PFSK-1 (cell line): ENCODE measurements at regions not wholly inside any gene's neighbourhood (a gene's known extent, or its start where the extent isn't known, plus 50 kb on each side); places are given as distances from the start of the nearest gene placed in this dataset.

Experiments
- FOXP2 ChIP-seq: optimal IDR thresholded peaks from 2 replicates; pipeline ENCODE3; 2011; ENCODE audit warnings: borderline replicate concordance, control low read depth, inconsistent platforms; ENCODE audit not compliant: insufficient read depth; ENCODE audit errors: extremely low read length, extremely low read depth
- POLR2AphosphoS5 ChIP-seq: IDR thresholded peaks from 2 replicates; pipeline ENCODE4 v1.6.1; 2012; ENCODE audit warnings: low read depth, mild to moderate bottlenecking, control low read depth, low read length, moderate library complexity
- SIN3A ChIP-seq: IDR thresholded peaks from 2 replicates; pipeline ENCODE4 v1.6.1; 2012; ENCODE audit warnings: mild to moderate bottlenecking, low read length, moderate library complexity, borderline replicate concordance; ENCODE audit not compliant: insufficient read depth
- TAF1 ChIP-seq: IDR thresholded peaks from 2 replicates; pipeline ENCODE4 v1.6.1; 2012; ENCODE audit warnings: low read length, control low read depth, borderline replicate concordance; ENCODE audit not compliant: insufficient read depth

DNA sequence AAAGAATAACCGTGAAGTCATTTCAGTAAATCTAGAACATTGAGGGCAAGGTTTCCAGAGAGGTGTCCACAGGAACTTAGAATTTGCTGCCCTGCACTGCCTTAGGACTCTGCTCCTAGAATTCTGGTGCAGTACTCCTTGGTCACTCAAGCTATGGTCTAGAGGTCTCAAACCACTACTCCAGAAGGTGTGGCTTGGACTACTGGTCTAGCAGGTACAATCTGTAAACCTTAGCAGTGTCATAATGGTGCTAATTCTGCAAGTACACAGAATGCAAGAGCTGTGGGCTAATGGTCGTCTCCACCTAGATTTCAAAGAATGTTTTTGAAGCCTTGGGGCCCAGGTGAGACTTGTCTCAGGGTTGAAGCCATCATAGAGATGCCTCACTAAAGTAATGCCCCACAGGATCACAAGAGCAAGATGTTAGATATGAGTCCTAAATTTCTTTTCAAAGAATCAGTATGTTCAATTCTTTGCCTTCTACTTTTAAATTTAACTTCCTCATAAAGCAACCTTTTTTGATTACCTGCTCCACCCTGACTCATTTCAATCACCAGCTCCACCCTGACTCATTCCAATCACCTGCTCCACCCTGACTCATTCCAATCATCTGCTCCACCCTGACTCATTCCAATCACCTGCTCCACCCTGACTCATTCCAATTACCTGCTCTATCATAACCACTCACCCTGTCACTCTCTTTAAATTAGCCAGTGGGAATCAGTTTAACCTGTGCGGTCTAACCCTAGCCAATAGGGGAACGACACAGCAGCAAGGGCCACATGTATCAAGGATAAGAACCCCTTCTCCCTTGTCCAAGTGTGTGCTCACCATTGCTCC is 1111.8 kb upstream of the ACO1 start:
- TF ChIP-seq POLR2AphosphoS5 (no peak), SIN3A (no peak), FOXP2 (no peak), TAF1 (no peak)
